Fibroblast of skin of right quadriceps (primary cell): ENCODE measurements at regions not wholly inside any gene's neighbourhood (a gene's known extent, or its start where the extent isn't known, plus 50 kb on each side); places are given as distances from the start of the nearest gene placed in this dataset.
"Not testable (repeated sequence)": the region's sequence is repeated elsewhere in the genome, so short reads cannot be mapped to it uniquely, and the experiment has no call there.

ENCODE experiments used
- DNase-seq: peaks from one replicate; pipeline ENCODE4 v3.0.0-alpha.2; 2013

DNA sequence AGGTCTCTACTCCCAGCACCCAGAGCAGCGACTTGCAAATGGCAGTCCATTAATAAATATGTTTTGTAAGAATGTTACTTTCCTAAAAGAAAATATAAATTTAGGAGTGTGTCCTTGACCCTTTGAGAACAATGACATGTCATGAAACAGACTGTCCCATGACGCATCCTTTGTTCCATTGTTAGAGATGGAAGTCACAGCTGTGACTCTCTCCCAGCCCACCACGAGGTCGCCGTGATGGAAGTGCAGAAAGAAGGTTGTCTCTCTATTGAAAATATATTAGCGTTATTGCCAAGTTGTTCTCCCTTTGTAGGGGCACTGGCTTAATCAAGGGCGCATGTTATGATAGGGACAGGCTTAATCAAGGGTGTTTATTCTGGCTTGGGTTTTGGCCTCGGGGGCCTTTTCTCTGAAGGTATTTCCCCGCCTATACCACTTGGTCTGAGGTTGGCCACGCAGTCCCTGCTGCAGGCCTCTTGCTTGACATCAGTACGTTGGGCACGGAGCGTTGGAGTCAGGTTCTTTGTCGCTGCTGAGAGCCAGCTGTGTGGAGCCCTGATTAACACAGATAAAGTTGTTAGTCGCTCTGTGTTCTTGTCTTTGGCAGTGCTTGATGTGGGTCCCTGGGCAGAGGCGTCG is 126.7 kb upstream of the ZNF536 start:
- no peak for DNase-seq

DNA sequence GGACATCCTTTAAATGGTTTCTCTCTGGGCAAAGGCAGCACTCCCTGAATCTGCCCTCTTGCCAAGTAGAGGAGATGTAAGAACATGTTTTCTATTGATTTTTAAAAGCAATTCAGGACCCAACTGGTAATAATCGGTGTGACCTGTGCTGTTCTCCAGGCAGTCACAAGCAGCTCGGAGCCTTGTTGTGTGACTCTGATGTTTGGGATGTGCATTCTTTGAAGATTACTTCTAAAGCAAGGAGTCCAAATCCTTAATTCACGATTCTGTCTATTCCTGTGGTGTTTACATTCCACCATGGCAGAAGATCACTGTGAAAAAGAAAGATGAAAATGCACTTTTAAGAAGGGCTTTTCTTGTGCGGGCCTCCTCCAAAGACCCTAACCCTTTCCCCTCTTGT is 122.3 kb upstream of the ZNF536 start:
- DNase-seq = peak; percentile 55

DNA sequence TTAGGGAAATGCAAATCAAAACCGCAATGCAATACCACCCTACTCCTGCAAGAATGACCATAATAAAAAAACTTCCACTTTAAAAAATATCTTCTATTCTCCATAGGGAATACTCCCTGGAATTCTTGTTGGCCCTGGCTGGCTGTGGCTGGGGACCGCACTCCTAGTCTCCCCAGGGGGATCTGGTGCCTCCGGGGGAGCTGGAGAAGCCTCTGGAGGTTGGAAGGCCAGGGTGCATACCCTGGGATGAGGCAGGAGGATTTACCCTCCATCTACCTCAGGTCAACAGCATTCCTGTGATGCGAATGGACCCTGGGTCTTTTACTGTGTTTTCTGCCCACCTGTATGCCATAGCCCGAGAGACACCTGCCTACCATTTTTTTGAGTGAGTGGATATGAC is 120.0 kb upstream of the ZNF536 start:
- DNase-seq = no peak

DNA sequence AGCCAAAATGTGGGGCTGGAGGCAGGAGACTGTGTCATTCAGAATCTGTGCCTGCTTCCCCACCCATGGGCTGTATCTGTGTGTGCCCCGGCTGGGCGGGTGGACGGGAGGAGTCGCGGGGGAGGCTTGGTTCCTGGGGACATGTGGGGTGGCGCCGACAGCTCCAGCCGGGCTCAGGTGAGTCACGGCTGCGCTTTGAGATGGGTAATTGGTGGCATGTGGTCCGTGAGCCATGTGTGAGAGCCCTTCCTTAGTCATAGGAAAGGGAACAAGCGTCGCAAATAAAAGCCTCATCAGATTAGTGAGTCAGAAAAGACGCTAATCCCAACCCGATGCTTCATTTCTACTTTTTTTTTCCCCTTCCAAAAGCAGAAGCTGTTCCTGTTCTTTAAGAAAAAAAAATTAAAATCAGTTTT is 118.6 kb upstream of the ZNF536 start:
- peak; percentile 86 for DNase-seq

DNA sequence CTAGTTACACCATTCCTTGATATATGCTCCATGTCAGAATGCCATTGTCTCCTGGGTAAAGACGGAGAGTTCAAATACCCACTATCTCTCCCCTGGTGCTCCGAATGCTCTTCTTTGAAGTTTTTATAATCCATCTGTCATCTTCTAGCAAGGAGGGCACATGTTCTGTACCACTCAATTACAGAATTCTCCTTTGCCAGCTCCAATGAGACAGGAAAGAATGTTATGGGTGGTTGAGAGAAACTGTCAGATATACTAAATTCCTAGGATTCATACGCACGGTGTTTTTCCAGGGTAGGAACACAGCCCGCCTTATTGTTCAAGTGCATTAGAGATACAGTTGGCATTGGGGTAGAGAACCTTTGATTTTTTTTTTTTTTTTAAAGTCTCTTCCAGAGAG is 118.0 kb upstream of the ZNF536 start:
- DNase-seq = peak; percentile 14

DNA sequence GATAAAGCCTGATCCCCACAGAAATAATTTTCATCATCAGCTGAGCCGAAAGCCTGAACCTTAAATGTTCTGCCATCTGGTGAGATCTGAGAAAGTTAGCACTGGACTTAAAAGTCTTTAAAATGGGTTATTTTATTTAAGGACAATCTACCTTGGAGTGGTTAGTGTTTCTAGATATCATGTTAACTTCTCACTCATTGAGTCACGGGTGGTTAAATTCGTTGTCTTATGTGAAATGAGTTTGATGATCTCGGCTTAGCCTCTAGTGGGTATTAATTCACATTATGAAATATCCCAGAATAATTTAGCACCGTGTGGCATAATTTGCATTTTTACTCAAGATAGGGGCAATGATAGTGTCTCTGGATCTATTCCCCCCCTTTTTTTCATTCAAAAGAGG is 117.4 kb upstream of the ZNF536 start:
- no peak for DNase-seq

DNA sequence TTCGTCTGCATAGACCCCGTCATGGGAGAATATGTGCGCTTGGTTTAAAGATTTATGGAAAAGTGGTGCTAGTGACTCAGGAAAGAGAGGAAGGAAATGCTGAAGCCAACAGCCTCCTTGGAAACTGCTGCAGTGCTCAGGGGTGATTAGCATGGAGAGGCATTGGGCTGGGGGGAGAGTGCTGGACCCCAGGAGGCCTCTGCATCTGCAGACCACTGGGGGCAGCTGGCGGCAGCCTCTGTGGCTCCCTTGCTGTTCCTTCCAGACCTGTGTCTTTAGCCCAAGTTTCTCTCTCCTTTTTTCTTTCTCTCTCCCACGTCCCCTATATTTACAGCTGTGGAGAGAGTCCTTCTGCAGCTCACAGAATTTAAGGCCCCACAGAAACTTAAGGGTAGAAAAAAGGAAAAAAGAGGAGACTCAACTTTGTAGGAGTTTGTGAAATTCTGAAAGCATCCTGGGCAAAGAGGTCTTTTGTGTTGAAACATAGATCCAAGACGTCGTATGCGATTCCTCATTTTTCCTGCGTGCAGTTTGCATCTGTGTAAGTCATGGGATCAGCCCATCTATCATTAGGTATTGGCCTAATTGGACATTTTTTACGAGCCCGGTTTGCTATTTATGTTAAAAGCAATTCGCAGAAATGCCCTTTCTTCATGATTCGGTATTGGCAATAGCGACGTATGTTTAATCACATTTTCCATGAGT is 116.2 kb upstream of the ZNF536 start:
- peak; percentile 42 for DNase-seq

DNA sequence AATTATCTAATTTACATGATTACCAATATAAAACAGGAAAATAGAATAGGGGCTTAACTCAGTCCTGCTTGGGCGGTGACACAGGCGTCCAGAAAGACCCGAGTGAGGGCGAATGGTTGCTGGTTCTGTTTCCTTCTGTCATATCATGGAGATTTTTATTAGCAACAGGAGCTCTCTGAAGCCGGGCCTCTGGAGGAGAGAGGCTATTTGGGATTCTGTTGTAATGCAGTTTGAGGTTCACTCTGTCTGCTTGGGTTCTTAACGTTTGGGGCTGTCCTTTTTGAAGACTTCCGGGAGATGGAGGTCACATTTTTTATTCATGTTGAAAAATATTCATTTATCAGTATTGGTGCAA is 115.7 kb upstream of the ZNF536 start:
- DNase-seq = no peak

DNA sequence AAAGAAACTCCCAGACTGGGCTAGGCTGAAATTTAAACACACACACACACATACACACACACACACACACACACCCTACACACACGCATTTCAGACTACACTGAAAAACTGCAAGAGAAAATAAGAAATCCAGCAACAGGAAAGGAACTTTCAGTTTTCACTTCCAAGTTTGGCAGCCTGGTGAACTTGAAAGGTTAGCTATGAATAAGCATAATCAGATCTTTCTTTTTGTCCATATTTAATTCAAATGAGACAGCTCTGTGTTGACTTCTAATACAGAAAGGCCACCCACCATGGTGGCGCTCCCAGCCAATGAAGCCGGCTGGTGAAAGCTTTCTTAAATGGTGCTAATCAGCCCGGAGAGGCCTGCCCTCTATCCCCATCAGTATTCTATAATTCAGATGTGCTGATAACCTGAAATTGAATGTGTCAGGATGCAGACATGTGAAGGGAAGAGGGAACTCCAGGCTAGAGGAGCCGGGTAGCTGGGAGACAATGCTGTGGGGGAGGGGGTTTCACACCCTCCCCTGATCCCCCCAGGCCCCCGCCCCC is 108.3 kb upstream of the ZNF536 start:
- DNase-seq = peak; percentile 14

DNA sequence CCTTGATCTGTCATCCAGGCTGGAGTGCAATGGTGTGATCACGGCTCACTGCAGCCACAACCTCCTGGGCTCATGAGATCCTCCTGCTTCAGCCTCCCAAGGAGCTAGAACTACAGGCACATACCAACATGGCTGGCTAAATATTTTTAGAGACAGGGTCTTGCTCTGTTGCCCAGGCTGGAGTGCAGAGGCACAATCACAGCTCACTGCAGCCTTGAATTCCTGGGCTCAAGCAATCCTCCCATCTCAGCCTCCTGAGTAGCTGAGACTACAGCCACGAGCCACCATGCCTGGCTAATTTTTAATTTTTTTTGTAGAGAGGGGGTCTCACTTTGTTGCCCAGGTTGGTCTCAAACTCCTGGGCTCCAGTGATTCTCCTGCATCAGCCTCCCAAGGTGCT is 106.3 kb upstream of the ZNF536 start:
- DNase-seq = not testable (repeated sequence)

DNA sequence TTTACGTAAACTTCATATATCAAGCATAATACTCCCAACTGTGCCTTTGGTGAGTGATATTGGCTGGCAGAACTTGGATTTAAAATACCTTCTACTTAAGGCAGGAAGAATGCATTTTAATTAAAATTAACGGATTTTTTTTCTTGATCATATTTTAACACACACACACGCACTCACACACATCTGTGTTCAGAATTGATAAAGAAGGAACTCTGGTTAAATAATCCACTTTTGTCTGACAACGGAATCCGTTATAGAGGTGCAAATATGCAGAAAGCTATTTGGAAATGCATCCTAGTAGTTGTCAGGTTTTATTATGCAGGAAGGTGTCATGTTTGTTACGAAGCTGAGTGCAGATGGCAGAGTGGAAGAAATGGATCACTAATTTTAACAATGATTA is 105.5 kb upstream of the ZNF536 start:
- DNase-seq = no peak

DNA sequence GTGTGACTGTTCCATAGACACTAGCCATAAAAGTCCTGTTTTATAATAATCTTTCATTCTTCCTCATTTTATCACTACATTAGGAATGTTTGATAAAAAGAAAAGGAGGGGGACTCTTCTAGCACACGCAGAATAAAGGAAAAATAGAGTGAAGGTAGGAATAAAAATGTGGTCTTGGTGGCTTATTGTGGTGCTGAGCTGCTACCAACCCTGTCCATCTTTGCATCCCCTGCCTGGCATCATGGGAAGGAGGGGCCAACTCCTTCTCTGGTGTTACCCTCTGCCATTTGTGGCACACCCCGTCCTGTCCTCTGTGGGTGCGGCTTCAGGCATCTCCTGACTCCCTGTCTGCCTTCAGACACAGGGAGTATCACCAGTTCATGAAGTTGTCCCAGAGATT is 104.9 kb upstream of the ZNF536 start:
- DNase-seq = no peak

DNA sequence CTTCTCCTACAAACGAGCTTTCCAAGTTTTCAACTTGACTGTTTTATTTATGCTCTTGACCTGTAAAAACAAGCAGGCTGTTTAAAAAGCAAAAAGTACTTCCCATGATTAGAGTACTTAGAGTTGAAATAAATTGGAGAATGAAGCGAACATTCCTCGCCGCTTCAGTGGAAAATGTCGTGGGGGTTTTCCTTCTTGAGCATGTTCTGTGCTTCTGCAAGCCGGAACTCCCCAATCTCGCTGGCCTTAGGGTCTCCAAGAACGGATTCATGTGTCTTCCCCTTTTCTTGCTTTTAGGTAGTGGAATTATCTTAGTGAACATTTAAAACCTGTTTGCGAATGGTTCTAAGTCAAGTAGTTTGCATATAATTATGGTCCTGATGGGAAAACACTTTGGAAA is 103.6 kb upstream of the ZNF536 start:
- DNase-seq = no peak

DNA sequence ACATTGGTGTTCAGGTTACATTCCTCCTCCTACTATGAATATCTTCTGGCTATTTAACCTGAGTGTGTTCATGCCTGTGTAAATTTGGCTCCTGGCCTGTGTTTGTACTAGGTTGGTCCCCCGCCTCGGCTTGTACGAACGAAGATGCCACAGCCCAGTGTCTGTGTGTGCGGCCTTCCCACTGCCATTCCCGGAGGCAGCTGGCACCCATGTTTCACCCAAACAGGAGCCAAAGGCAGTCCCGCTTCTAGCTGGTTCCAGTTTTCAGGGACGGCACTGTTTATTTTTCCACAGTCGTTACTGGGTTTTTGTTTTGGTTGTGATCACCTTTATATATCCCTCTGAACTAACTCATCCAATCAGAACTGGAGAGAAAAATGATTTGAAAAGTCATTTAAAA is 102.5 kb upstream of the ZNF536 start:
- DNase-seq = no peak

DNA sequence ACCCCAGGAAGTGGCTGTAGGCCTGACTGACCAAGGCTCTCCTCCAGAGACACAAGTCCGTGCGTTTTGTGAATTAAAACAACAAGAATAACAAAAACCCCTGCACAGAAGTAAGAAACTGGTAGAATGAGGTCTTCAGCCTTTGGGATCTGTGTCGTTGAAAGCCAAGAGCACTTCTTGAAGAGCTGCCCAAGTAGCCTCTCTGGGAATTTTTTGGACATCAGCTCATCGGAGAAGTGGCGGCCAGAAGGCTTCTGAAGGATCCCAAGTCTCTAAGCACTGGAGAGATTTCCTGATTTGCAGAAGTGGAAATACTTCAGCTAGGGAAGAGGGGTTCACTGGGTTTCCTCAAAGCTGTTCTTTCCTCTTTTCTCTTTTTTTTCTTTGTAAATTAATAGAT is 100.4 kb upstream of the ZNF536 start:
- DNase-seq = no peak

DNA sequence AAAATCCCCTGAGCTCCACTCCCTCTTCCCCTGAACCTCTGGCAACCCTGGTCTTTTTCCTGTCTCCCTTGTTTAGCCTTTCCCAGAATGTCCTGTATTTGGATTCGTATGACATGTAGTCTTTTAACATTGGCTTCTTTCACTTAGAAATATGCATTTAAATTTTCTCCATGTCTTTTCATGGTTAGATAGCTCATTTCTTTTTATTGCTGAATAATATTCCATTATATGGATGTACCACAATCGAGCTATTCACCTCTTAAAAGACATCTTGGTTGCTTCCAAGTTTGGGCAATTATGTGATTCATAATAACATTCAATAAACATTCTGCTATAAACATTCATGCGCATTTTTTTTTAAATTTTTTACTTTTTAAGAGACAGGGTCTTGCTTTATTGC is 99.6 kb upstream of the ZNF536 start:
- DNase-seq = no peak

DNA sequence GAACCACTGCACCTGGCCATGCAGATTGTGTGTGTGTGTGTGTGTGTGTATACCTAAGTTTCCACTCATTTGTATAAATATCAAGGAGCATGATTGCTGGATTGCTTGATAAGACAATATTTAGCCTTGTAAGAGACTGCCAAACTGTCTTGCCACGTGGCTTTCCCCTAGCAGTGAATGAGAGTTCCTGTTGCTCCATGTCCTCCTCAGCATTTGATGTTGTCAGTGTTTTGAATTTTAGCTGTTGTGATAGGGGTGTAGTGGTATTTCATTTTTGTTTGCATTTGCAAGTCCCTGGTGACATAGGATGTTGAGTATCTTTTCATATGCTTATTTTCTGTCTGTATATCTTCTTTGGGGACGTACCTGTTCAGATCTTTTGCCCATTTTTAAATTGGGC is 99.0 kb upstream of the ZNF536 start:
- no peak for DNase-seq

DNA sequence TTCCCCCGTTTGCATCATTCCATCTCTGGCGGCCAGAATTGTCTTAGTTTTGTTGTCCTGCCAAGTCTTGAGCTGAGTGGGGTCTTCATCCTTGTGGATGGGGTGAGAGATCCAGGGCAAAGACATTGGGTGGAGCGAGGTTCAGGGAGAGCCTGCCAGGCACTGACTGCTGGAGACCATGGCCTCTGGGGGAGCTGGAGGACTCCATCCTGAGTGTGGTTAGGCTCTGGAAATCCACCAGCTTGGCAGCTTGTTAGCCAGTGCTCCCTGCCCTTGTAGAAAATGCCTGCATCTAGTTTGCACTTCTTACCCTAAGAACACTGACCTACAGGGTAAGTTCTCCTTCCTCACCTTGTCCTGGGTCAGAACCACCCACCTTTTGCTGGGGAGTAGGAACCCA is 97.2 kb upstream of the ZNF536 start:
- DNase-seq = no peak

DNA sequence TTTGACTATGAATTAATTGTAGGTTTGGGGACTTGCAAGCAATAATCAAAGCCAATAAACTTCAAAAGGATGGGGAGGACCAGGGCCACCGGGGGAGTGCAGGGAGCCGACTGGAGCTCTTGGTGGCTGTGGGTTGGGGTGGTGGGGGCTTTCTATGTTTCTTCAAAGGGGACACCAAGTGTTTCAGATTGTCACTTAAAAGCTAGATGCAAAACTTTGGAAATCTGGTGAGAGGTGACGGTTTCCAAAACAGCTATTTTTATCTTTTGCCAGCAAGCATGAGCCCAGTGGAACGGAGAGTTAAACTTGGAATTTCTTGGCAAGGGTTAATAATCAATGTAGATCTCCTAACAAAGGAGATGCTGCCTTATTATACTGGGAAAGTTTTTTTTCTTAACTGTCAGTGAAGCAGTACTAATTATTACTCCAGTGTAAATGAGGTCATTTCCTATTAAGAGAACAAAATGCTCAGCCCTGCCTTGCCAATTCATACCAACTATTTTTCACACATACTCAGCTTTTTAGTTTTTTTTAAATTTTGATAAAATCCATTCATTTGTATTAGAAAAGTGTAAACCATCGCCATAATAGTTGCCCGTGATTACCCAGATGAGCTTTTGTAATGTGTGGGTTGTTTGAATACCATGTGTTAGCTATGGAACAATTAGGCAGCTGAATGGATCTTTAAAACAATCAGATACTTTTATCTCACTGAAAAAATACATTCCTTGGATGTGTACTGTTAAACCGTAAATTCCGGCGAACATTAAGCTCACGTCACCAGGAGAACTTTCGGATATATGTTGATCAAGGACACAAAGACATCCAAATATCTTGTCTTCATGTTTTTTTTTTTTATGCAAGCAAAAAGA is 95.9 kb upstream of the ZNF536 start:
- no peak for DNase-seq

DNA sequence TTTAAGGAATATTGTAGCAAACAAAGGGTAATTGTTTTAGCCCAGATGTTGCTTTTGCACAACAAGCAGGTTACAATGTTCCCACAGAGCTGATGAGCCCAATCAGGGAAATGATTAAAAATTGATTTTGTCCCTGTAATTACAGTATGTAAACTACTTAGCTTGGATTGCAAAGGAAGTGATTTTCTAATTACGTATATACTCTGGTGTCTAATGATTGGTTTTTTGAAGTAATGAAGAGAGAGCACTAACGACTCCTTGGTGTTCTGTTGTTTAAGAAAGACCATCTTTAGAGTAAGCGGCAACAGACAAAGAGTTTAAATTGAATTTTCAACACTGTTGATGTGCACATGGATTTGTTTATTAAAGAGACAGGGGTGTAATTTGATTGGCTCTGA is 95.3 kb upstream of the ZNF536 start:
- DNase-seq = no peak

DNA sequence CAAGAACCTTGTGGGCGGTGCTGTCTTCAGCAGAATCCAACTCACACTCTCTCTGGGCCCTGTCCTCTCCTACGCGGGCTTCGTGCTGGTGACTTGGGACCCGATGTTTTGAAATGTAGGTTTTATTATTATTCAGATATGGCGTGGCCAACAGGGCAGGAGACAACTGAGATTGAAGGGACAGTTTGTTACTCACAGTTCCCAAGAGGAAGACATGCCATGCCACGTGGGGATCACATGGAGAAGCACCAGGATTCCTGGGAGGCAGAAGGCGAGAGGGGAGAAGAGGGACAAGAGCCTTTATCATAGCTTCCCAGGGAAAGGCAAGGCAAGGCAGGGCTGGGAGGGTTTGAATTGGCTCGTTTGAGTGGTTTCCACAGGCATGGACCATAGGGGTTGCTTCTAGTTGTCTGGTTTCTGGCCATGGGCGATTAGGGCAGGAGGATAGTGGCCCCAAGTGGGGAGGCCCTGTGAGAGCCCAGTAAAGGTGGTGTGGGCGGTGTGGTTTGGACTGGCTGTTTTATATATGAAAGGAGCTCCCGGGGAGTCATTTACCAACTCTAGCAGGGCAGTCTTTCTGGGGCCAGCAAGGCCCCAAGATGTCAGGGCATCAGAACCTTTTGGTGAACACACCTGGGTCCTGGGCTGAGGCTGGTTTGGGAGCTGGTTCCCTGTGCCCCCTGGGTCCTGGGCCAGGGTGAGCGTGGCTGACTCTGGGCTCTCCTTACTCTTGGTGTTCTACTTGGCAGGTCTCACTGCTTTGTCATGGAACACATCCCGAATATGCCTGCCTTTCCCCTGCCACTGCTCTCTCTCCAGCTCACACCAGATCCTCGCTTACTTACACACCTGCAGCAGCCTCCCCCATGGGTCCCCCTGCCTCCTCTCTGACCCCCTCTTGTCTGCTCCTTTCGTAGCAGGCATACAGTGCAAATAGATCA is 94.0 kb upstream of the ZNF536 start:
- DNase-seq = no peak

DNA sequence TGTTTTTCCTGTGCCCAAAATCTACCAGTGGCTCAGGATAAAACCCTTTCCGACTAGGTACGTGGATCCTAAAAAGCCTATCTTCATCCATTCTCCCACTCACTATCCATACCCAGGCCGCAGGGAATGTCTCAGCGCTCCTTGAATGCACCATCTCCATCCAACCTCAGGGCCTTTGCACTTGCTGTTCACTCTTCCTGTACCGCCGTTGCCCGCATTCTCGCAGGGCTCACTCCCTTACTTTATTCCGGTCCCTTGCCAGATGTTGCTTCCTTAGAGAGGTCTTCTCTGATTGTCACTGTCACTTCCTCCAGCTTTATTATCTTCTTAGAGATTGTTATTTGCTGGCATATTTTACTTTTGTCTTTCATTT is 93.3 kb upstream of the ZNF536 start:
- DNase-seq = no peak

DNA sequence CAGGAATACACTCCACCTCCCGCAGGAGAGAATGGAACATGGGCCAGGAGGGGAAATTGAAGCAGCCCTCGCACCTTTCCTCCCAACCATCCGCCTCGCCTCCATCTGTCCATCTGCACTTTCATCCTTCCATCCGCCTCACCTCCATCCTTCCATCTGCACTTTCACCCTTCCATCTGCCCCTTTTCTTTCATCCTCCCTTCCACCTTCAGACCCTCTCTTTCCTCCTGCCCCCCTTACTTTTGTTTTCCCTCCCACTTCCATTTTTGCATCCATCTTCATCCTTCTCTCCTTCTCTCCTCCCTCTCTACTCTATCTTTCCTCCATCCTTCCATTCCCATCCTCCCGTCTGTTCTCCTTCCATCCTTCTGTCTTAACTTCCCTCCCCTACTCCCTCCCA is 92.2 kb upstream of the ZNF536 start:
- DNase-seq = no peak
